Gastroesophageal sphincter (tissue), 3 donors: ENCODE measurements at regions not wholly inside any gene's neighbourhood (a gene's known extent, or its start where the extent isn't known, plus 50 kb on each side); places are given as distances from the start of the nearest gene placed in this dataset.

ENCODE experiments used
- CTCF ChIP-seq, 4 experiments: fragments of 200-600 bp in 2 of 4; fragments of 450-650 bp in 2 of 4; sonication (generic) in 1 of 4; IDR thresholded peaks; one replicate each; pipeline ENCODE4 v1.5.1; 2017 to 2019; ENCODE audit warnings: antibody characterized with exemption in 4 of 4, mild to moderate bottlenecking in 2 of 4, moderate library complexity in 2 of 4
- EP300 ChIP-seq: sonication (generic); formaldehyde crosslinking; IDR thresholded peaks from one replicate; pipeline ENCODE4 v1.6.1; 2017; ENCODE audit warnings: antibody characterized with exemption, mild to moderate bottlenecking

- TF ChIP-seq CTCF (IDR thresholded peaks at IDR 0.05) (no peak), EP300 (no peak)
These were observed 249.4 kb downstream of the CRPPA start for GRCh38 chr7:16171928-16172327.
